ENCODE measurements at regions not wholly inside any gene's neighbourhood (a gene's known extent, or its start where the extent isn't known, plus 50 kb on each side); places are given as distances from the start of the nearest gene placed in this dataset.

DNA sequence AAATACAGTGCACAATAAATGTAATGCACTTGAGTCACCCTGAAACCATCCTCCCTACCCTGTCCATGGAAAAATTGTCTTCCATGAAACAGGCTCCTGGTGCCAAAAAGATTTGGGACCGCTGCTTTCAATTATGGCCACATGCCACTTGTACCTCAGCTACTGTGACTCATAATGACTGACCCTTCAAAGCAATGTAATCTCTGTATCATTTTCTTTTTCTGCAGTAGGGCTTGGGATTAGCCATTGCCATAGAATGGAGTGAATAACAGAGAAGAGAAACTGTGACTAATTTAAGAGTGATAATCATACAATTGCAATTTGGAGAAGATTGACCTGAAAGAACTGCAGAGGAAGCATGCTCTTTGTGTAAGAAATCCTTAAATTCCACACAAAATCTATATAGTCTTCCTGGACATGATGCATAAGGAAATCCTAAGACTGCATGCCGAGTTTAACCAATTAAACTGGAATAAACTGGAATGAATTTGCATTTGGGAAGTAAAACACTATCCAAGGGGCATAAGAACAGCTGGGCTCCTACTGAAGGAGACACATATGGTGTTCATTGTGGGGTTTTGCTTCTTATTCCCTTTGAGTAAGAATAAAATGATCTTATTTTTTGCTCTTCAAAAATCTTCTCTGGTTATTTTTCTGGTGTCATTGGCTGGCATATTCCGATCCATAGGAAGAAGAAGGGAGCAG lies 59.5 kb upstream of the SLC7A1 start:
- no peak for DNase-seq

DNA sequence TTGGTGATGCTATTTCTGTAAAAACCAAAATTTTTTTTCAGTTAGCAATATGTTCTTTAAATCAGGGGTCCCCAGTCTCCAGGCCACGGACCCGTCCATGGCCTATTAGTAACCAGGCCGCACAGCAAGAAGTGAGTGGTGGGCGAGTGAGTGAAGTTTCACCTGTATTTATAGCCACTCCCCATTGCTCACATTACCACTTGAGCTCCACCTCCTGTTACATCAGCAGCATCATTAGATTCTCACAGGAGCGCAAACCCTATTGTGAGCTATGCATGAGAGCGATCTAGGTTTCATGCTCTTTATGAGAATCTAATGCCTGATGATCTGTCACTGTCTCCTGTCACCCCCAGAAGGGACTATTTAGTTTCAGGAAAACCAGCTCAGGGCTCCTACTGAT lies 58.9 kb upstream of the SLC7A1 start:
- DNase-seq, result no peak

DNA sequence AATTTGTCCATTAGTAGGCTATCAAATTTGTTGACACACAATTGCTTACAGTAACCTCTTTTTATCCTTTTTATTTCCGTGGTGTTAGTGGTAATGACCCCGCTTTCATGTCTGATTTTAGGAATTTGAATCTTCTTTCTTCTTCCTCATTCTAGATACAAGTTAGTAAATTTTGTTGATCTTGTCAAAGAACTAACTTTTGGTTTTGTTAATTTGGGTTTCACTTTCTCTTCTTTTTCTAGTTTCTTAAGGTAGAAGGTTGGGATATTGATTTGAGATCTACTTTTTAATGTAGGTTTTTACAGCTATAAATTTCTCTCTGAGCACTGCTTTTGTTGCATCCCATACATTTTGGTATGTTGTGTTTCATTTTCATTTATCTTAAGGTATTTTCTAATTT lies 53.3 kb upstream of the SLC7A1 start:
- no peak for DNase-seq

Data from NCI-H526 (cell line).